ENCODE measurements at regions not wholly inside any gene's neighbourhood (a gene's known extent, or its start where the extent isn't known, plus 50 kb on each side); places are given as distances from the start of the nearest gene placed in this dataset.
"Not testable (repeated sequence)": the region's sequence is repeated elsewhere in the genome, so short reads cannot be mapped to it uniquely, and the experiment has no call there.

- DNase-seq, result no peak
These were observed 957.2 kb upstream of the PRKX start for GRCh38 chrX:4670606-4671005.

GRCh38 chrX:4668802-4669536, 955.5 kb upstream of the PRKX start:
- DNase-seq, result no peak

GRCh38 chrX:4663085-4663484, 949.6 kb upstream of the PRKX start:
- DNase-seq, result no peak

- DNase-seq, result no peak
These were observed 948.3 kb upstream of the PRKX start for GRCh38 chrX:4661771-4662170.

GRCh38 chrX:4656419-4656818, 943.0 kb upstream of the PRKX start:
- DNase-seq, result no peak

GRCh38 chrX:4655743-4656142, 942.3 kb upstream of the PRKX start:
- no peak for DNase-seq

- no peak for DNase-seq
These were observed 928.7 kb upstream of the PRKX start for GRCh38 chrX:4642114-4642513.

GRCh38 chrX:4638036-4638435, 924.6 kb upstream of the PRKX start:
- DNase-seq, result no peak

- DNase-seq, result no peak
These were observed 914.0 kb upstream of the PRKX start for GRCh38 chrX:4627414-4627813.

- no peak for DNase-seq
These were observed 909.2 kb upstream of the PRKX start for GRCh38 chrX:4622486-4623167.

GRCh38 chrX:4613651-4614050, 900.2 kb upstream of the PRKX start:
- not testable (repeated sequence) for DNase-seq

- DNase-seq, result no peak
These were observed 875.4 kb upstream of the PRKX start for GRCh38 chrX:4588893-4589292.

- DNase-seq, result no peak
These were observed 875.0 kb upstream of the PRKX start for GRCh38 chrX:4588466-4588865.

- DNase-seq, result no peak
These were observed 874.6 kb upstream of the PRKX start for GRCh38 chrX:4588056-4588455.

- DNase-seq, result no peak
These were observed 866.5 kb upstream of the PRKX start for GRCh38 chrX:4579999-4580398.

GRCh38 chrX:4579480-4579879, 866.0 kb upstream of the PRKX start:
- no peak for DNase-seq

- no peak for DNase-seq
These were observed 859.2 kb upstream of the PRKX start for GRCh38 chrX:4572691-4573090.

GRCh38 chrX:4570151-4570550, 856.7 kb upstream of the PRKX start:
- DNase-seq, result no peak

GRCh38 chrX:4560192-4560591, 846.7 kb upstream of the PRKX start:
- no peak for DNase-seq

GRCh38 chrX:4550018-4550417, 836.6 kb upstream of the PRKX start:
- DNase-seq, result peak; percentile 0 to 42

GRCh38 chrX:4547213-4547836, 833.9 kb upstream of the PRKX start:
- peak; percentile 26 to 67 for DNase-seq

- DNase-seq, result not testable (repeated sequence)
These were observed 832.7 kb upstream of the PRKX start for GRCh38 chrX:4546178-4546577.

- no peak for DNase-seq
These were observed 814.8 kb upstream of the PRKX start for GRCh38 chrX:4528247-4528646.

GRCh38 chrX:4485912-4486311, 772.5 kb upstream of the PRKX start:
- DNase-seq, result no peak
